ENCODE measurements at regions not wholly inside any gene's neighbourhood (a gene's known extent, or its start where the extent isn't known, plus 50 kb on each side); places are given as distances from the start of the nearest gene placed in this dataset.

- TF ChIP-seq CTCF (IDR thresholded peaks at IDR 0.05) (no peak), POLR2AphosphoS5 (IDR thresholded peaks at IDR 0.05) (no peak)
These were observed 198.1 kb upstream of the PUDP start for GRCh38 chrX:7346021-7346420.

Data from prostate gland (tissue), 2 donors.